Femur (tissue), 1 donor: ENCODE measurements at regions not wholly inside any gene's neighbourhood (a gene's known extent, or its start where the extent isn't known, plus 50 kb on each side); places are given as distances from the start of the nearest gene placed in this dataset.

Source experiments
- DNase-seq: peaks from one replicate; pipeline ENCODE4 v3.0.0-alpha.2; 2017

DNA sequence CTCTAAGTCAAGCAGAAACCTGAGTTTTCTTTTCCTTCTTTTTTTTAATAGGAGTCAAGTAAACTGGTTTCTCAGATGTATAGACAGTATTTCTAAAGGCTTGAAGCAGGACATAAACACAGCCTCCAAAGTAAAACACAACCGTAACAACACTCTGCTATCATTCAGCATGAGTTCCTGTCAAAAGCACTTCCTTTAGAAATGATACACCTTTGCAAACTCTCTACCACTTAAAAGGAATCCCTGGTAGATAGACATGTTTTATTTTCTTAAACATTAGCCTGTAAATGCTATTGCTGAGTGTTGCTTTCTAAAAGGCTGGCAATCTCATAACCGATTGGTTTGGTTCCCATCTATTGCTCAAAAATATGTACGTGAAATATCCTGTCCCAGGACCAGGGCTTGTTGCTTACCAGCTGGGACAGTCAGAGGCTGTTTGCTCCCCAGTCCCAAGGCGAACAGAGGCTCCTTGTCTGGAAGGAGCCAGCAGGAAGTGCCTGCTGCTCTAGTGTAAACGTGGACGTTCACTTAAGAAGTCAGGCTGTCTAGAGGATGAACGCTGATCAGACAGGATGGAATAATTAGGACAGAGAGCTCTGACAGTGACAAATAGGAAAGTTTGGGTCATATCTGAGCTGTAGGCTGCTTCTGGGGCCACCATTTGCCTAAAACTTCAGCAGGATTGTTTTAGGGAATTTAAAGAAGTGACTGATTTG, 173.9 kb upstream of the KLF3 start:
- DNase-seq = peak; percentile 37

DNA sequence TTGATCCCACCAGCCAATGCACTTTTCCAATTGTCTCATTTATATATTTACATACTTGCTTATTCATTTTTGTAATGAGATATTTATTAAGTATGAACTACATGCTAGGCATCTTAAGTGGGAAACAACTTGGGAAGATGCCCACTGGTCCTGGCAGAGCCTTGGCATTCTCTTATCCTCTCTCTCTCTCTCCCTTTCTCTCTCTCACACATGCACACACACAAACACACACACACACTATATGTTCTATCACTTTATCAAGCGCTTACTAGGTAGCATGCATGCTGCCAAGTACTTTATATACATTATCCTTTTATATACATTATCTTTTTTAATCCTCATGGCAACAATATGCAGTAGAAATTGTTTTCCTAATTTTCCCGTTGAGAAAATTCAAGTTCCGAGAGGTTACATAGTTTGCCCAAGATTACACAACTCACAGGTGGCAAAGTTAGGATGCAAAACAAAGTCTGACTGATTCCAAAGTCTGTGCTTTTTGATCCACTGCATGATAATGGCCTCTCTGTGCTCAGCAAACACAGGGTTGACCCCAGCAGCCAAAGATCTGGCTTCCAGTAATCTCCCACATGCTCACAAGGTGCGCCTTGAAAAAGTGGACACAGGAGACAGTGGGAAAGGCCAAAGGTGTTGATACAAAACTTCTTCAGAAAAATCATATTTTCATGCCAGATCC, 173.1 kb upstream of the KLF3 start:
- no peak for DNase-seq

DNA sequence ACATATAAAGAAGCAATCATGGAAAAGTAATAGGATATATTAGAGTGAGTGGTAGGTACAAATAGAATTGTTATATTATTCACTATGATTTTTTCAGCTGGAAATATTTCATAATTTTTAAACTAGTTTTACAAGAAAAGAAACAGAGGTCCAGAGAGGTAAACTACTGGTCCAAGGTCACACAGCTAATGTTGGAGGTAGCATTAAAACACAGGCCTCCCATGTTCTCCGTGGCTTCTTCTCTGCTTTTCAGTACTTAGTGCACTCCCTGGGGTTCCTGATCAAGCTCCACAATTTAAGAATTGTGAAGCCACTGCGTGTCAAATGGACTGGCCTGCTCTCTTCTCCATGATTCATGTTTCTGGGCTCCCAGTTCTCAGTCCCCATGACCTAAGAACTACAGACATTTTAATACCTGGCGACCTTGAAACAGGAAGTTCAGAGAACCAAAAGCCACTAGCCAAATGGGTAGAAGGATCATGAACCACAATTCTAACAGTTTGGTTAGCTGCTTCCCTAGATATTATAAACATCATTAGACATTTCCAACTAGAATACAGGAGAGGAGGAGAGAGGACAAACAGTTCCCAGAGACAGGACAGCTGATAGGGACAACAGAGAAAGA, 172.0 kb upstream of the KLF3 start:
- no peak for DNase-seq

GRCh38 chr4:38493066-38493465, 170.9 kb upstream of the KLF3 start:
- DNase-seq = no peak

GRCh38 chr4:38495446-38495845, 168.6 kb upstream of the KLF3 start:
- DNase-seq = no peak

DNA sequence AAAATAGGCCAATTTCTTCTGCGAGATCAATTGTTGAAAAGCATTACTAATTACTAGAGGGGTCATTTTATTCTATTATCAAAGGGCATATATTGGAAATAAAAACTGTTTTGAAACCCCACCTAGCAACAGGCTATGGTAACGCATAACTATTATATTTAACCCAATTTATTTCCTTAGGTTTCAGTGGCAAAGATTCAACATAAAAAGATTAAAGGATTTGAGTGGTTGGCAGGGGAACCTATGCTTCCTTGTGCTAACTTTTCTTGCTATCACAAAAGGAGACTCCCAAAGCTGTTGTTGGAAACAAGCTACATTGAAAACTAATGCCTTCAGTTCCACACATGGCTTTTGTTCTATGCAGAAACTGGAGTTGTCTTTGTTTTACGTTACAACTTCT, 166.9 kb upstream of the KLF3 start:
- no peak for DNase-seq

GRCh38 chr4:38499101-38499500, 164.9 kb upstream of the KLF3 start:
- no peak for DNase-seq

DNA sequence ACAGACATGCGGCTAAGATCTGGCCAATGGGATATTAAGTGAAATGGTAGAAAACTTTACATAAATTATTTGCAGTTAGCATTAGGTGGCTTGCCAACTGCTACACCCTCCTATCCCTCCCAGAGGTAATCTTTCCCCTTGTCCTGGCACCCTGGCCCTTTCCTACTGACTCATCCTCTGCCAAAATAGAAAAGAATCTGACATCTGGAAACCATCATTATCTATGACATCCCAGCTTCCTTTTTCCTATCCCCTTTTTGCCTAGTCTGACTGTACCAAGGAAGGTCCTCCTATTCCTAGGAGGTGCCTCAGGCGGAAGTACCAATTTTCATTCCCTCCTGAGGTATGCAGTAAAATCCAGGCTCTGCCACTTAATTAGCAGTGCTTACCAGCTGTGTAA, 163.6 kb upstream of the KLF3 start:
- no peak for DNase-seq

- no peak for DNase-seq
These were observed 162.3 kb upstream of the KLF3 start for GRCh38 chr4:38501698-38502097.

GRCh38 chr4:38503689-38504395, 160.2 kb upstream of the KLF3 start:
- no peak for DNase-seq

DNA sequence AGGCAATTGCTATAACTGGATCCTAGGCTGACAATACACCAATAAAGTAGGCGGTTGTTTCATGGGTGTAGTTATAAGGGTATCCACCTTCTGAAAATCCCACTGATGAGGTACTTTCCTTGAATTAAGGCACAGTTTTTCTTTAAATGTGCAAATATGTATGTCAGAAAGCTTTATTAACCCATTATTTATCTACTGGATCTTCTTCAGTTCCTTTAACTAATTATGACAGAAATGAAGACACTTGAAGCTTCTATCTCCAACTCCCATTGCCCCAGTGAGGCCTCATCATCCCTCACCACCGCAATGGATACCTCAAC, 159.6 kb upstream of the KLF3 start:
- no peak for DNase-seq

DNA sequence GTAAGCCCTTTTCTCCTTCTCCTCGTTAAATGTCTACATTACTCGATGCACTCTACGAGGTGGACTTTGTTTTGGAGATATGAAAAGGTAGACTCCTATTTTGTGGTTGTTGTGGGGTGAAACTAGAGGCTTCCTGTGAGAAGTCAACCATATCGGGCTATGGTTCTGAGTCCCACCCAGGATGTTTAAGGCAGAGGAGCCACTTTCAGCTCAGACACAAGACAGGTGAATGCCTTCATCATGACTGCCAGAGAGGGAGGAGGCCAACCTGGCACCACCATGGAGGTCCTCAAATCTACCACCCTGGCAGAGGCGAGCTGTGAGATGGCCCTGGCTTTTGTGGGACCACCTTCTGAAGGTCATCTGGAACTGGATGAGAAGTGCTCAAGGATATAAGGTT, 154.4 kb upstream of the KLF3 start:
- no peak for DNase-seq

DNA sequence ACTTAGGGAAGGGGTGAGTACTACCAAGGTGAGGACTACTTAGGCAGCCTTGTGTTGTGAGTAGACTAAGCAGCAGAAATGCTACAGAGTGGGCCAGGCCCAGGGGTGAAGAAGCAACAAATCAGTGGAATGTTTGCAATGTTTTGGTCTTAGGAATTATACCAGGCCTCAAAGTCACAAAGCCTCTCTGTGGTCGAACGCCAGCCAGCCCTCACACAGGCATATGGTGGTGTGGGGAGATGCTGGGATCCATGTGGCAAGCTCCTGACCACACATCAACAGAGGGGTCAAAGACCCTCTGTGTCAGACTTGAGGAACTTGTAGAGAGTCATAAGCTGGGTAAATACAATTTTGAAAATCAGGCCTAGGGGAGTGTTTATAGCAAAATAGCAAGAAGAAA, 153.8 kb upstream of the KLF3 start:
- no peak for DNase-seq

- DNase-seq = no peak
These were observed 152.3 kb upstream of the KLF3 start for GRCh38 chr4:38511702-38512101.

DNA sequence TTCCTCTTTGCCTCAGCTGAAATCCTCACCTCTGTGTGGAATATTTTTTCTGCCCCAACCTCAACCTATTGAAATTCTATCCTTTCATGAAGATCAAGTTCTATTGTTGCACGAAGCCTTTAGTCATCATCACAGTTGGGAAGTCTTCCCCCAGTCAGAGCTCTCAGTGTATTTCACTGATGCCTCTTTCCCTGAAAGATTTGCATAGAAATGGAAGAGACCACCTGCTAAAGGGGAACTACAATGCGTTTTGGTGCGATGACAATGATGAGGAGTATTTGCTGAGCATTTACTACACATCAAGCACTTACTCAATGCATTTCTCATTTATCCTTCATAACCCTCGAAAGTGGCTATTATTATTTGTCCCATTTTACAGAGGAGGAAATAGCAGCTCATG, 151.2 kb upstream of the KLF3 start:
- DNase-seq = no peak

DNA sequence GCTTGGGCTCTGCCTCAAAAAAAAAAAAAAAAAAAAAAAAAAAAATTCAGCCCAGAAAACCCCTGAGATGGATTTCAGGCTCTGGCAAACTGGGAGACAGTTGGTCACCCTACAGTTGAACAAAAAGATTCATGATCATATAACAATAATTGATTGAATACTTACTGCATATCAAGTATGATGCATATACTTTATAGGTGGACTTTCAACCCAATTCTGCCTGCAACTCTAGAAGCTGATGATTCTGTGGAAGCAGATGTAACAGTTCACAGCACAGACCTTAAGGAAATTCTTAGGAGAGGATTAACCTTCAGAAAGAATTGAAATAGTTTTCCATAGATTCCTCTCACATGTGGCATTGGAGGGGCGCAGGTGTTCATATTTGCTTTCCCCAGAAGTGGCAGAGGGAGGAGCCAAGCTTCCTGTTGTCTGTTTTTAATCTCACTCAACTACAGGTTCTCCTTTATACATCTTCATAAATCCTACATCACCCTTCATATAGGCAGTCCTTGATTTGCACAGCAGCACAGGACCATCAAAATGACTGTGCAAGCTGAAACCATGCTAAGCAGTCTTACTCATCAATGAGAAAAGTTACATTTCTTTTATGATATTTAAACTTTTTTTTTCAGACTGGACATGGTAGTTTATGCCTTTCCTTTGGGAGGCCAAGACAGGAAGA, 149.4 kb upstream of the KLF3 start:
- DNase-seq = no peak

- no peak for DNase-seq
These were observed 147.8 kb upstream of the KLF3 start for GRCh38 chr4:38516190-38516589.

GRCh38 chr4:38519666-38520065, 144.3 kb upstream of the KLF3 start:
- no peak for DNase-seq

- no peak for DNase-seq
These were observed 140.9 kb upstream of the KLF3 start for GRCh38 chr4:38523054-38523453.

- DNase-seq = peak; percentile 46
These were observed 140.2 kb upstream of the KLF3 start for GRCh38 chr4:38523524-38524448.

DNA sequence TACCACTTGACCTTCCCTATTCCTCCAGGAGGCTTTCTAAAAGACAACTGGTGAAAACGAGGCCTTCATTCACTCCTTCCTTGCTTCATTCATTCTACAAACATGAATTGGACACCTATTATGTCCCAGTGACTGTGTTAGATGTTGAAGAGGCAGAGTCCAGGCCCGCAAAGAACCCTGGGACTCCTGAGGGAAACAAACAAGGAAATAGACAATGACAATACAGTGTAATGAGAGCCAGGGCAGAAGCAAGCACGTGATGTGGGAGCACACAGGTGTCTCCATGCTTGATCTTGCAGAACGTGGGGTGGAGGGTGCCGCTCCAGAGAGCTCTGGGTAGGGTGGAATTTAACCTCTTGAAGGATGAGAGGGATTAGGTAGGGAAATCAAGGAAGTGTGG, 137.6 kb upstream of the KLF3 start:
- DNase-seq = no peak
